ENCODE measurements at regions not wholly inside any gene's neighbourhood (a gene's known extent, or its start where the extent isn't known, plus 50 kb on each side); places are given as distances from the start of the nearest gene placed in this dataset.

GRCh38 chr11:70829886-70830272 lies 422.5 kb downstream of the SHANK2 start:
- no peak for DNase-seq

- DNase-seq = no peak
Observed at GRCh38 chr11:70833011-70833410, 419.4 kb downstream of the SHANK2 start.

- no peak for DNase-seq
Observed at GRCh38 chr11:70833554-70833953, 418.8 kb downstream of the SHANK2 start.

- DNase-seq = no peak
Observed at GRCh38 chr11:70834277-70834940, 418.0 kb downstream of the SHANK2 start.

GRCh38 chr11:70834984-70835560 lies 417.3 kb downstream of the SHANK2 start:
- DNase-seq = no peak

GRCh38 chr11:70836071-70836470 lies 416.3 kb downstream of the SHANK2 start:
- no peak for DNase-seq

GRCh38 chr11:70838198-70838597 lies 414.2 kb downstream of the SHANK2 start:
- no peak for DNase-seq

GRCh38 chr11:70839851-70840250 lies 412.5 kb downstream of the SHANK2 start:
- DNase-seq = no peak

- no peak for DNase-seq
Observed at GRCh38 chr11:70841264-70841663, 411.1 kb downstream of the SHANK2 start.

GRCh38 chr11:70842256-70842655 lies 410.1 kb downstream of the SHANK2 start:
- no peak for DNase-seq

- no peak for DNase-seq
Observed at GRCh38 chr11:70842701-70843100, 409.7 kb downstream of the SHANK2 start.

GRCh38 chr11:70843906-70844305 lies 408.5 kb downstream of the SHANK2 start:
- no peak for DNase-seq

- no peak for DNase-seq
Observed at GRCh38 chr11:70844387-70844786, 408.0 kb downstream of the SHANK2 start.

- DNase-seq = no peak
Observed at GRCh38 chr11:70845591-70846041, 406.8 kb downstream of the SHANK2 start.

GRCh38 chr11:70846781-70847655 lies 405.4 kb downstream of the SHANK2 start:
- no peak for DNase-seq

- DNase-seq = no peak
Observed at GRCh38 chr11:70848243-70848750, 404.1 kb downstream of the SHANK2 start.

GRCh38 chr11:70849031-70849430 lies 403.3 kb downstream of the SHANK2 start:
- no peak for DNase-seq

- no peak for DNase-seq
Observed at GRCh38 chr11:70851308-70851707, 401.1 kb downstream of the SHANK2 start.

GRCh38 chr11:70851907-70852306 lies 400.5 kb downstream of the SHANK2 start:
- DNase-seq = no peak

- no peak for DNase-seq
Observed at GRCh38 chr11:70853068-70853769, 399.2 kb downstream of the SHANK2 start.

GRCh38 chr11:70853770-70854108 lies 398.6 kb downstream of the SHANK2 start:
- DNase-seq = no peak

GRCh38 chr11:70854201-70854600 lies 398.2 kb downstream of the SHANK2 start:
- DNase-seq = no peak

Measured in fibroblast of skin of back (primary cell).